ENCODE measurements at regions not wholly inside any gene's neighbourhood (a gene's known extent, or its start where the extent isn't known, plus 50 kb on each side); places are given as distances from the start of the nearest gene placed in this dataset.

GRCh38 chr9:29203244-29203930 lies 1630.1 kb upstream of the C9orf72 start:
- ChIA-PET POLR2A (ENCODE audit: unreplicated experiment) (no interaction called here), CTCF (no interaction called here)
- no peak overlapping the region for H2AFZ ChIP-seq
- no peaks in the 10 kb centered on the region for H3K9me2 ChIP-seq (ENCODE audit: insufficient read depth)
- intact Hi-C loops (cut with micrococcal nuclease; ENCODE audit: unreplicated experiment), result no loop called here
- H3K4me2 ChIP-seq, result no peak overlapping the region
- TF ChIP-seq EZH2 (IDR thresholded peaks at IDR 0.05; ENCODE audit: low read depth) (no peak), CTCF (conservative IDR thresholded peaks at IDR 0.05) (no peak)
- no peak overlapping the region for H3K4me3 ChIP-seq
- no peaks in the 10 kb centered on the region for H3K4me1 ChIP-seq (replicated peaks; ENCODE audit: insufficient read depth)
- H3K36me3 ChIP-seq (ENCODE audit: low read depth), result no peaks in the 10 kb centered on the region
- no peaks in the 10 kb centered on the region for H3K27me3 ChIP-seq (ENCODE audit: insufficient read depth, low read depth)
- H3K27ac ChIP-seq, result no peak overlapping the region
- H3K79me2 ChIP-seq (ENCODE audit: low read depth), result no peaks in the 10 kb centered on the region
- no peaks in the 10 kb centered on the region for H3K9me3 ChIP-seq (ENCODE audit: insufficient read depth, low read depth)
- H4K20me1 ChIP-seq (ENCODE audit: insufficient read depth), result no peaks in the 10 kb centered on the region
- no peak for DNase-seq
- H3F3A ChIP-seq (ENCODE audit: insufficient read depth, low read depth), result no peaks in the 10 kb centered on the region
- no TSS peak for BruUV-seq (replicated peaks)

- intact Hi-C loops (cut with micrococcal nuclease; ENCODE audit: unreplicated experiment), result no loop called here
- ChIA-PET CTCF (no interaction called here), POLR2A (ENCODE audit: unreplicated experiment) (no interaction called here)
- Histone ChIP-seq H3K79me2 (ENCODE audit: low read depth) (no peaks in the 10 kb centered on the region), H4K20me1 (ENCODE audit: insufficient read depth) (no peaks in the 10 kb centered on the region), H3K4me1 (replicated peaks; ENCODE audit: insufficient read depth) (no peaks in the 10 kb centered on the region), H2AFZ (no peak overlapping the region), H3K4me2 (no peak overlapping the region), H3K9me2 (ENCODE audit: insufficient read depth) (no peaks in the 10 kb centered on the region), H3K9me3 (ENCODE audit: insufficient read depth, low read depth) (no peaks in the 10 kb centered on the region), H3K27ac (no peak overlapping the region), H3K36me3 (ENCODE audit: low read depth) (no peaks in the 10 kb centered on the region), H3K4me3 (no peak overlapping the region), H3K27me3 (ENCODE audit: insufficient read depth, low read depth) (peaks cover 10% of the 10 kb centered on the region), H3F3A (ENCODE audit: insufficient read depth, low read depth) (no peaks in the 10 kb centered on the region)
- TF ChIP-seq CTCF (conservative IDR thresholded peaks at IDR 0.05) (no peak), EZH2 (IDR thresholded peaks at IDR 0.05; ENCODE audit: low read depth) (no peak)
- DNase-seq, result no peak
- no TSS peak for BruUV-seq (replicated peaks)
These were observed 1635.4 kb upstream of the C9orf72 start for GRCh38 chr9:29208670-29209069.

DNA sequence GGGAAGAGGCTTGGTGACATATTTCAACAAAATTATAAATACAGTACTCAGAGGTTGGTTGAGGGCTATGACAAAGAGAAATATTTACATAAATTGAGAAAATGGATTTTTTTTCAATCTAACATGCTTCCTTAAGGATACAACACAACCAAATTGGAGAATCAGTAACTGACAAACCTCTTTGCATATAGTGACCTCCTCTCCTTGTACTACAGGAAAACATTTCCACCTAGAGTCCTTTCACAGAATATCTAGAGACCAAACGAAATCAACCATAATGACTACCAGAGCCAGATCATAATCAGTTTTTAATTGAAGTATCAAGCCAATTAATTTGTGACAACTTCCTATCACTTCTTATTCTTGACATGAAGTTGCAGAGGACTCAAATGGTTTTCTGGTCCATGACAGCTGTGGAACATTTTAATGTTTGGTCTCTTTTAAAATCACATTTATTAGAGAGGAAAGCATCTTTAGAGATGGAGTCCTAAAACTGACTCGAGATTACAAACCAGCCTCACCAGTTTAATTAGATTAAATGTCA lies 1636.5 kb upstream of the C9orf72 start:
- Histone ChIP-seq H3K27me3 (ENCODE audit: insufficient read depth, low read depth) (peaks cover 22% of the 10 kb centered on the region), H3F3A (ENCODE audit: insufficient read depth, low read depth) (no peaks in the 10 kb centered on the region), H3K79me2 (ENCODE audit: low read depth) (no peaks in the 10 kb centered on the region), H3K4me1 (replicated peaks; ENCODE audit: insufficient read depth) (no peaks in the 10 kb centered on the region), H3K4me2 (no peak overlapping the region), H3K9me2 (ENCODE audit: insufficient read depth) (no peaks in the 10 kb centered on the region), H2AFZ (no peak overlapping the region), H3K9me3 (ENCODE audit: insufficient read depth, low read depth) (no peaks in the 10 kb centered on the region), H4K20me1 (ENCODE audit: insufficient read depth) (no peaks in the 10 kb centered on the region), H3K36me3 (ENCODE audit: low read depth) (no peaks in the 10 kb centered on the region), H3K27ac (no peak overlapping the region), H3K4me3 (no peak overlapping the region)
- intact Hi-C loops (cut with micrococcal nuclease; ENCODE audit: unreplicated experiment), result loop anchor here (5.0 kb wide), 1 partner anchor 438 kb away; no protein-coding TSS in a partner anchor
- ChIA-PET POLR2A (ENCODE audit: unreplicated experiment) (no interaction called here), CTCF (no interaction called here)
- DNase-seq, result no peak
- TF ChIP-seq EZH2 (IDR thresholded peaks at IDR 0.05; ENCODE audit: low read depth) (no peak), CTCF (conservative IDR thresholded peaks at IDR 0.05) (no peak)
- no TSS peak for BruUV-seq (replicated peaks)

Data from PC-9 (cell line).